OCI-LY1 (cell line): ENCODE measurements at regions not wholly inside any gene's neighbourhood (a gene's known extent, or its start where the extent isn't known, plus 50 kb on each side); places are given as distances from the start of the nearest gene placed in this dataset.

Experiments
- H2AFZ ChIP-seq: fragments of 200-600 bp; sonication (generic), shearing (Covaris generic); 2 replicates; pipeline ENCODE4 v1.6.0; 2014; ENCODE audit warnings: antibody characterized with exemption, mild to moderate bottlenecking, low read length
- H3F3A ChIP-seq: fragments of 200-600 bp; sonication (generic), shearing (Covaris generic); 2 replicates; pipeline ENCODE4 v1.6.0; 2014; ENCODE audit warnings: mild to moderate bottlenecking, antibody characterized with exemption, low read length, moderate library complexity; ENCODE audit not compliant: insufficient read depth
- H3K27ac ChIP-seq: fragments of 200-600 bp; sonication (generic); 2 replicates; pipeline ENCODE4 v1.5.1; 2014; ENCODE audit warnings: low read length, mixed run types, mild to moderate bottlenecking, low read depth; ENCODE audit not compliant: poor library complexity, severe bottlenecking
- H3K27me3 ChIP-seq: fragments of 200-600 bp; sonication (generic); 2 replicates; pipeline ENCODE4 v1.6.0; 2014; ENCODE audit warnings: antibody characterized with exemption, mild to moderate bottlenecking, low read length, moderate library complexity; ENCODE audit not compliant: insufficient read depth
- H3K36me3 ChIP-seq: fragments of 200-600 bp; sonication (generic); 2 replicates; pipeline ENCODE4 v1.6.1; 2014; ENCODE audit warnings: mild to moderate bottlenecking, antibody characterized with exemption, low read length, moderate library complexity, mixed read lengths; ENCODE audit not compliant: insufficient read depth
- H3K4me1 ChIP-seq: fragments of 200-600 bp; sonication (generic); 2 replicates; pipeline ENCODE4 v1.5.1; 2014; ENCODE audit warnings: mild to moderate bottlenecking, low read length, moderate library complexity; ENCODE audit not compliant: insufficient read depth, severe bottlenecking
- H3K4me2 ChIP-seq: fragments of 200-600 bp; sonication (generic), shearing (Covaris generic); 2 replicates; pipeline ENCODE4 v1.6.1; 2014; ENCODE audit warnings: low read length
- H3K4me3 ChIP-seq: fragments of 200-600 bp; sonication (generic); 2 replicates; pipeline ENCODE4 v1.5.1; 2014; ENCODE audit warnings: low read length, low read depth, mild to moderate bottlenecking, mixed read lengths; ENCODE audit not compliant: poor library complexity, severe bottlenecking
- H3K79me2 ChIP-seq: fragments of 200-600 bp; shearing (Covaris generic); 2 replicates; pipeline ENCODE4 v1.6.1; 2016; ENCODE audit warnings: mixed run types, low read length, mixed read lengths; ENCODE audit not compliant: insufficient read depth
- H3K9ac ChIP-seq: fragments of 200-600 bp; sonication (generic), shearing (Covaris generic); 2 replicates; pipeline ENCODE4 v1.6.1; 2014; ENCODE audit warnings: mild to moderate bottlenecking, low read length, mixed read lengths
- H3K9me2 ChIP-seq: fragments of 200-600 bp; sonication (generic), shearing (Covaris generic); 2 replicates; pipeline ENCODE4 v1.6.1; 2014; ENCODE audit warnings: low read depth, mild to moderate bottlenecking, low read length, mixed read lengths
- H3K9me3 ChIP-seq: fragments of 200-600 bp; shearing (Covaris generic); 2 replicates; pipeline ENCODE4 v1.6.1; 2014; ENCODE audit warnings: low read length, mixed read lengths
- H4K20me1 ChIP-seq: fragments of 200-600 bp; sonication (generic), shearing (Covaris generic); 2 replicates; pipeline ENCODE4 v1.6.0; 2016; ENCODE audit warnings: mild to moderate bottlenecking, low read length; ENCODE audit not compliant: insufficient read depth
- EZH2 ChIP-seq: fragments of 200-600 bp; sonication (generic), shearing (Covaris generic); IDR thresholded peaks from 2 replicates; pipeline ENCODE4 v1.8.0; 2017; ENCODE audit warnings: borderline replicate concordance, mixed run types, mild to moderate bottlenecking, antibody characterized with exemption, low read length, moderate library complexity, mixed read lengths
- TF ChIP-seq, protein P1 (sequence below): fragments of 200-600 bp; sonication (generic), shearing (Covaris generic); IDR thresholded peaks from 2 replicates; pipeline ENCODE4 v1.5.1; 2017; ENCODE audit warnings: mild to moderate bottlenecking, antibody characterized with exemption, low read length, moderate library complexity, mixed read lengths

DNA sequence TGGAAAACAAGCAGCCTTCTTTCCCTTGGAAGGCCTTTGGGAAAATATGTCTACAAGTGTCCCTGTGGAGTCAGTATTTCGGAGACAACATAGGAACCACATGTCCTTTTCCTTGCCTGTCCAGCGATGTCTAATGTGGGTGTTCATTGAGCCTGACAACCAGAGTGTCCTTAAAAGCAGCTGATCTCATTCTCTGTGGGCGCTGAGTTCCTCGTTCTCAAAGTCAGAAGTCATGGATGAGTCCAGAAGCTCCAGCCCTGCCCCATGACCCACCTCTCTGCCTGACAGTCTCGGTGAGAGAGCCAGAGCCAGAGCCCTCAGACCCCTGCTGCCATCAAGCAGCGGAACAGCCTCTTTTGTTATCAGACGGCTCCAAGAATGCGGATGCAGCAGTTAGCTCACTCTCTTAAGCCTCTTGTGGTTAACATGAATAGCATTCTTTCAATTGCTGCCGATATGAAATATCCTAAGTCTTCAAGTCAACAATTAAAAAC lies 329.2 kb downstream of the TGFB2 start:
- Histone ChIP-seq H2AFZ (no peak overlapping the region), H3K9me3 (no peaks in the 10 kb centered on the region), H3F3A (no peaks in the 10 kb centered on the region), H4K20me1 (no peaks in the 10 kb centered on the region), H3K27ac (no peak overlapping the region), H3K36me3 (no peaks in the 10 kb centered on the region), H3K4me2 (no peak overlapping the region), H3K9ac (no peak overlapping the region), H3K9me2 (no peaks in the 10 kb centered on the region), H3K4me3 (no peak overlapping the region), H3K27me3 (no peaks in the 10 kb centered on the region), H3K4me1 (no peaks in the 10 kb centered on the region), H3K79me2 (no peaks in the 10 kb centered on the region)
- TF ChIP-seq, protein P1, sequence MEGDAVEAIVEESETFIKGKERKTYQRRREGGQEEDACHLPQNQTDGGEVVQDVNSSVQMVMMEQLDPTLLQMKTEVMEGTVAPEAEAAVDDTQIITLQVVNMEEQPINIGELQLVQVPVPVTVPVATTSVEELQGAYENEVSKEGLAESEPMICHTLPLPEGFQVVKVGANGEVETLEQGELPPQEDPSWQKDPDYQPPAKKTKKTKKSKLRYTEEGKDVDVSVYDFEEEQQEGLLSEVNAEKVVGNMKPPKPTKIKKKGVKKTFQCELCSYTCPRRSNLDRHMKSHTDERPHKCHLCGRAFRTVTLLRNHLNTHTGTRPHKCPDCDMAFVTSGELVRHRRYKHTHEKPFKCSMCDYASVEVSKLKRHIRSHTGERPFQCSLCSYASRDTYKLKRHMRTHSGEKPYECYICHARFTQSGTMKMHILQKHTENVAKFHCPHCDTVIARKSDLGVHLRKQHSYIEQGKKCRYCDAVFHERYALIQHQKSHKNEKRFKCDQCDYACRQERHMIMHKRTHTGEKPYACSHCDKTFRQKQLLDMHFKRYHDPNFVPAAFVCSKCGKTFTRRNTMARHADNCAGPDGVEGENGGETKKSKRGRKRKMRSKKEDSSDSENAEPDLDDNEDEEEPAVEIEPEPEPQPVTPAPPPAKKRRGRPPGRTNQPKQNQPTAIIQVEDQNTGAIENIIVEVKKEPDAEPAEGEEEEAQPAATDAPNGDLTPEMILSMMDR, result no peak
- no peak for TF ChIP-seq EZH2

DNA sequence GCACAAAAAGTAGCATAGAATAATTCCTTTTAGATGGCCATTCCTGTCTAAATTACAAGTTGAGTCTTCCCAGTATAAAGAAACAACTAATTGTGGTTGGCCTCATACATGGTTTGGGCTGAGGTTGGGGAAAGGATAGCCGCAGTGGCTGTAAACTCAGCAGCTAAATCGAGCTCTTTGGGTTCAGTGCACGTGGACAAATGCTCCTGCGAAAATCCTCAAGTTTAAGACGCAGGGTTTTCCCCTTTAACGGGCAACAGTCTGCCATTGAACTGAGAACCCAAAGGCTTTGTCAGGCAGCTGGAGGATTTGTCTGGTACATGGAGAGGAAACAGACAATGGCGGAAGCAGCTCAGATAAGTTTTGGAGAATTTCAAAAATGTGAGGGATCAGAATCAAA lies 331.9 kb downstream of the TGFB2 start:
- TF ChIP-seq EZH2, result no peak
- TF ChIP-seq, protein P1, result no peak

DNA sequence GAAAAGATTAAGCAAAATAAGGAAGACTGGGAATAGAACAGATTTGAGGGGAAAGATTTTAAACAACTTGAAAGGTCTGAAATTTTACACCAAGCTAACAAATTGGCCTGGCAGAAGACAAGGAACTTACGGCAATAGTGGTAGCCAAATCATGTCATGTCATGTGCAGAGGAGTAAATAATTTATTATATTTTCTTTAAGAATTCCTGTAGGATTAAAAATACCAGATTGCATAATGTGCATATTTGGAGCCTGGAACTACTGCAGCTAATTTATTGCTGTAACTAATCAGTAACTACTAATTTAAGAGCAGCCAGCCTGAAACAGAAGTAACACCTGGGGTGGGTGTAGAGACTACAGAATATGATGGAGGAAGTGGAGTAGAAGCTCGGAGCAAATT lies 334.3 kb downstream of the TGFB2 start:
- Histone ChIP-seq H3K4me1 (no peaks in the 10 kb centered on the region), H3K36me3 (no peaks in the 10 kb centered on the region), H3K79me2 (no peaks in the 10 kb centered on the region), H2AFZ (no peak overlapping the region), H3K4me2 (no peak overlapping the region), H3K9me2 (no peaks in the 10 kb centered on the region), H3K4me3 (no peak overlapping the region), H3K9ac (no peak overlapping the region), H3K27ac (no peak overlapping the region), H3K9me3 (no peaks in the 10 kb centered on the region), H4K20me1 (no peaks in the 10 kb centered on the region), H3K27me3 (no peaks in the 10 kb centered on the region), H3F3A (no peaks in the 10 kb centered on the region)
- no peak for TF ChIP-seq EZH2
- TF ChIP-seq, protein P1, result no peak

More for the DNA sequence above, 331.9 kb downstream of the TGFB2 start:
- Histone ChIP-seq H3K79me2 (no peaks in the 10 kb centered on the region), H3K27ac (no peak overlapping the region), H3K9ac (no peak overlapping the region), H3K9me2 (no peaks in the 10 kb centered on the region), H3K4me3 (no peak overlapping the region), H2AFZ (no peak overlapping the region), H3K4me2 (no peak overlapping the region), H3K4me1 (no peaks in the 10 kb centered on the region), H3K36me3 (no peaks in the 10 kb centered on the region), H3F3A (no peaks in the 10 kb centered on the region), H3K9me3 (no peaks in the 10 kb centered on the region), H4K20me1 (no peaks in the 10 kb centered on the region), H3K27me3 (no peaks in the 10 kb centered on the region)
